Lower lobe of right lung (tissue), 2 donors: ENCODE measurements at regions not wholly inside any gene's neighbourhood (a gene's known extent, or its start where the extent isn't known, plus 50 kb on each side); places are given as distances from the start of the nearest gene placed in this dataset.

Experiments used
- ATAC-seq, 2 donors: fragments of 200-7000 bp; cut with Tn5 transposase; one replicate each; pipeline ENCODE4 v1.9.1; 2020 to 2022; ENCODE audit warnings: mild to moderate bottlenecking in 2 of 2, moderate library complexity in 2 of 2
- DNase-seq: peaks from one replicate; pipeline ENCODE4 v3.0.0-alpha.2; 2020
- H3K27ac ChIP-seq: fragments of 200-600 bp; one replicate; pipeline ENCODE4 v1.8.0; 2022
- H3K27me3 ChIP-seq: fragments of 200-600 bp; one replicate; pipeline ENCODE4 v1.8.0; 2022; ENCODE audit warnings: low read depth
- H3K36me3 ChIP-seq: fragments of 200-600 bp; one replicate; pipeline ENCODE4 v1.8.0; 2022; ENCODE audit warnings: mild to moderate bottlenecking
- H3K4me1 ChIP-seq: fragments of 200-600 bp; one replicate; pipeline ENCODE4 v1.8.0; 2022
- H3K4me3 ChIP-seq: fragments of 200-600 bp; one replicate; pipeline ENCODE4 v1.8.0; 2022; ENCODE audit warnings: mild to moderate bottlenecking
- H3K9me3 ChIP-seq: fragments of 200-600 bp; one replicate; pipeline ENCODE4 v1.8.0; 2022
- CTCF ChIP-seq: fragments of 200-600 bp; IDR thresholded peaks from one replicate; pipeline ENCODE4 v1.8.0; 2022; ENCODE audit warnings: antibody characterized with exemption, mild to moderate bottlenecking
- intact Hi-C: fragments of 100-400 bp; cut with DNase I; formaldehyde crosslinking; loops from one replicate; pipeline ENCODE4 v1.11.0; 2022
- donor health status: DM: no; HTN: yes; CAD: no; lungs with severe emphysema.

- peaks cover 24% of the 10 kb centered on the region for H3K9me3 ChIP-seq
- H3K4me1 ChIP-seq, result no peaks in the 10 kb centered on the region
- no peak overlapping the region for H3K4me3 ChIP-seq
- no peak for ATAC-seq
- no peak overlapping the region for H3K27ac ChIP-seq
- H3K27me3 ChIP-seq, result no peaks in the 10 kb centered on the region
- no peak for DNase-seq
- intact Hi-C loops, result no loop called here
- H3K36me3 ChIP-seq, result no peaks in the 10 kb centered on the region
- no peak for TF ChIP-seq CTCF
Observed at GRCh38 chr11:11056749-11057471, 199.1 kb upstream of the ZBED5 start.

DNA sequence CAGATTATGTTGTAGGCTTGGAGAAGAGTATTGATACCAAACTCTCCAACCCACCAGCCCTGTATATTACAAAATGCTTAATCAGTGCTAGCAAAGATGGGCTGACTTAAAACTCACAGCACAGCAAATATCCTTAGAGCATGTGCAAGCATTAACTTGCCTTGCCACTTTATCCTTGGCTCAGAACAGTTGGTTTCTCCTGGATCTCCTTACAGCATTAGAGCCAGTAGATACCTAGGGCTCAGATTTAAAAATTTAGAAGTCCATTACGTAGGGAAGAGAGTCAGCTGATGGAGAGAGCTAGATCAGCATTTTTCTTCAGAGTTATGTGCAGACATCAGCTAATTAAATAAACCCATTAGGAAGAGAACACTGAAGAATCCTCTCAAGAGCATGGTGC, 198.5 kb upstream of the ZBED5 start:
- Histone ChIP-seq H3K27me3 (no peaks in the 10 kb centered on the region), H3K4me1 (no peaks in the 10 kb centered on the region), H3K4me3 (no peak overlapping the region), H3K9me3 (peaks cover 24% of the 10 kb centered on the region), H3K27ac (no peak overlapping the region), H3K36me3 (no peaks in the 10 kb centered on the region)
- no peak for TF ChIP-seq CTCF
- DNase-seq (no peak), ATAC-seq (no peak)
- intact Hi-C loops, result no loop called here

GRCh38 chr11:11047851-11048610, 190.2 kb upstream of the ZBED5 start:
- TF ChIP-seq CTCF, result no peak
- H3K4me1 ChIP-seq, result no peaks in the 10 kb centered on the region
- no peak for DNase-seq
- no peak overlapping the region for H3K4me3 ChIP-seq
- H3K9me3 ChIP-seq, result no peaks in the 10 kb centered on the region
- intact Hi-C loops, result no loop called here
- no peak for ATAC-seq
- H3K36me3 ChIP-seq, result no peaks in the 10 kb centered on the region
- H3K27me3 ChIP-seq, result no peaks in the 10 kb centered on the region
- H3K27ac ChIP-seq, result no peak overlapping the region

- TF ChIP-seq CTCF, result no peak
- no peaks in the 10 kb centered on the region for H3K27me3 ChIP-seq
- ATAC-seq (no peak), DNase-seq (no peak)
- H3K9me3 ChIP-seq, result no peaks in the 10 kb centered on the region
- H3K36me3 ChIP-seq, result no peaks in the 10 kb centered on the region
- H3K4me3 ChIP-seq, result no peak overlapping the region
- H3K27ac ChIP-seq, result no peak overlapping the region
- no peaks in the 10 kb centered on the region for H3K4me1 ChIP-seq
- intact Hi-C loops, result no loop called here
Observed at GRCh38 chr11:11046781-11047180, 188.9 kb upstream of the ZBED5 start.

DNA sequence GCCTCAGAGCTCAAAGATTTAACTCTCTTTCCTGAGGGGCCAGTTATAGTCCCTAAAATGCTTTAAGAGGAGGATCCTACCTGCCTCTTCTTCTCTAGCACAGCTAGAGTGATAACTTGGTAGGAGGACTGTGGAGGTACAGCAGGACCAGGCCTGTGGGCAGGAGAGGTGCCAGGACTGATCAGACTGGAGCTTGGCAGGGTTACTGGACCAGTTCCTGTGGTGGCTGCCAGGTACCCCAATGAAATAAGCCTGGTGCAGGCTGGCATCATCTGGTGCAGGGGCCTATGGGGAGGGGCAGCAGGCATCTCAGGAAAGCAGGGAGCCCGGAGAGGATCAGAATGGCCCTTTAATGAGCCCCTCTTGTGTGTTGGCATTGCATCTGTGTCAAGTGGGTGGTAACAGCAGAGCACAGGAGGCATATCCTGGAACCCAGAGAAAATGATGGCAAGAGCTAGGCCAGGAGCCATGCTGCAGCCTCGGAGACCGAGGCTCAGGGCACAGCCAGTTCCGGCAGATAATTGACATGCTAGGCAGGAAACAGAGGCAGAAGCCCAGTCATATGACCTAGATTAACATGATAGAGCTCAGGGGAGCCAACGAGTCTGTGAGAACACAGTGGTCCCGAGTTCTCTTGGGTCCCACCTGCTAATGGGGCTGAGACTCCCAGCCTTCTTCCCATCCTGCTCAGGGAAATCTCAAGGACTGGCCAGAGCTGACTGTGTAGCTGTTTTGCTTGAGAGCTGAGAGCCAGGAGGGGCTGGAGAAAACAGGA, 187.5 kb upstream of the ZBED5 start:
- intact Hi-C loops, result no loop called here
- DNase-seq (no peak), ATAC-seq (no peak)

More for the DNA sequence above, 187.5 kb upstream of the ZBED5 start:
- Histone ChIP-seq H3K4me3 (no peak overlapping the region), H3K36me3 (no peaks in the 10 kb centered on the region), H3K4me1 (no peaks in the 10 kb centered on the region), H3K27ac (no peak overlapping the region), H3K9me3 (no peaks in the 10 kb centered on the region), H3K27me3 (no peaks in the 10 kb centered on the region)
- no peak for TF ChIP-seq CTCF
